ENCODE measurements at regions not wholly inside any gene's neighbourhood (a gene's known extent, or its start where the extent isn't known, plus 50 kb on each side); places are given as distances from the start of the nearest gene placed in this dataset.
"Not testable (repeated sequence)": the region's sequence is repeated elsewhere in the genome, so short reads cannot be mapped to it uniquely, and the experiment has no call there.

DNA sequence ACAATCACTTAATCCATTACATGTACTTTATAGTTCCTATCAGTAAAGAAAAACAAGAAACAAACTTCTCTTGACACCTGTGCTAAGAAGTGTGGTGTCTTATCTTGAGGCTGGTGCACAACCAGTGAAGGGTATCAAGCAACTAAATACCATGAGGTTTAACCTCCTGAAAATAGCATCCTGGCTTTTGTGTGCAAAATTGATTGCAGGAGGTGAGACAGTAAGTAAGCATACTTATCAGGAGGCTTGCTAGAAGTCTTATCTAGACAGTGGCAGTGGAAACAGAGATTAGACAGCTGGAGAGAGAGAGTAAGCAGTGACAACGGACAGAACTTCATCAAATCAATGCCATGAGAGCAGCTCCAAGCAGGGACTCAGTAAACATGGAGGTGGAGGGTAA is 730.3 kb downstream of the DNAH5 start:
- TF ChIP-seq, protein P1, sequence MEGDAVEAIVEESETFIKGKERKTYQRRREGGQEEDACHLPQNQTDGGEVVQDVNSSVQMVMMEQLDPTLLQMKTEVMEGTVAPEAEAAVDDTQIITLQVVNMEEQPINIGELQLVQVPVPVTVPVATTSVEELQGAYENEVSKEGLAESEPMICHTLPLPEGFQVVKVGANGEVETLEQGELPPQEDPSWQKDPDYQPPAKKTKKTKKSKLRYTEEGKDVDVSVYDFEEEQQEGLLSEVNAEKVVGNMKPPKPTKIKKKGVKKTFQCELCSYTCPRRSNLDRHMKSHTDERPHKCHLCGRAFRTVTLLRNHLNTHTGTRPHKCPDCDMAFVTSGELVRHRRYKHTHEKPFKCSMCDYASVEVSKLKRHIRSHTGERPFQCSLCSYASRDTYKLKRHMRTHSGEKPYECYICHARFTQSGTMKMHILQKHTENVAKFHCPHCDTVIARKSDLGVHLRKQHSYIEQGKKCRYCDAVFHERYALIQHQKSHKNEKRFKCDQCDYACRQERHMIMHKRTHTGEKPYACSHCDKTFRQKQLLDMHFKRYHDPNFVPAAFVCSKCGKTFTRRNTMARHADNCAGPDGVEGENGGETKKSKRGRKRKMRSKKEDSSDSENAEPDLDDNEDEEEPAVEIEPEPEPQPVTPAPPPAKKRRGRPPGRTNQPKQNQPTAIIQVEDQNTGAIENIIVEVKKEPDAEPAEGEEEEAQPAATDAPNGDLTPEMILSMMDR (IDR thresholded peaks at IDR 0.05; ENCODE audit: unreplicated experiment in 3 of 3) = no peak
- Mint-ChIP-seq H3K9me3 (no peaks in the 10 kb centered on the region), H3K27me3 (ENCODE audit: low read depth) (no peaks in the 10 kb centered on the region), H3K4me3 (no peak overlapping the region), H3K4me1 (no peaks in the 10 kb centered on the region), H3K36me3 (ENCODE audit: low read depth) (no peaks in the 10 kb centered on the region), H3K27ac (no peak overlapping the region)

DNA sequence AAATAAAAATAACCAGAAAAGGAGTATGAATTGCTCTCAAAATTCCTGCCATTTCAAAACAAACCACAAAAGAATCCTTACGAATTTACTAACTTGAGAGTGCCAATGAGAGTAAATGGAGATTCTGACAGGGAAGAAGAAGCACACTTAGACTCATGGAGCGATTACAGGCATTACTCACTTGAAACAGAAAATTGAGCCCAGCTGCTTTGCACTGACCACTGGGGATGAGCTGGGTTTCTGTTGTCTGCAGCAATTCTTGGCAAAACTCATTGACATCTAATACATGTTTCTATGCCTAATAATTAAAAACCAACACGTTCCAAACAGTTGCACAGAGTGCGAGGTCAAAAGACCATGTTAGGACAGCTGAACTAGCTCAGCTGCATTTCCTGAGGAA is 731.6 kb downstream of the DNAH5 start:
- no peaks in the 10 kb centered on the region for H3K4me1 Mint-ChIP-seq
- TF ChIP-seq, protein P1 (IDR thresholded peaks at IDR 0.05; ENCODE audit: unreplicated experiment in 3 of 3) = no peak
- H3K36me3 Mint-ChIP-seq (ENCODE audit: low read depth) = no peaks in the 10 kb centered on the region
- no peaks in the 10 kb centered on the region for H3K27me3 Mint-ChIP-seq (ENCODE audit: low read depth)
- H3K27ac Mint-ChIP-seq = no peak overlapping the region
- H3K4me3 Mint-ChIP-seq = no peak overlapping the region
- H3K9me3 Mint-ChIP-seq = no peaks in the 10 kb centered on the region

DNA sequence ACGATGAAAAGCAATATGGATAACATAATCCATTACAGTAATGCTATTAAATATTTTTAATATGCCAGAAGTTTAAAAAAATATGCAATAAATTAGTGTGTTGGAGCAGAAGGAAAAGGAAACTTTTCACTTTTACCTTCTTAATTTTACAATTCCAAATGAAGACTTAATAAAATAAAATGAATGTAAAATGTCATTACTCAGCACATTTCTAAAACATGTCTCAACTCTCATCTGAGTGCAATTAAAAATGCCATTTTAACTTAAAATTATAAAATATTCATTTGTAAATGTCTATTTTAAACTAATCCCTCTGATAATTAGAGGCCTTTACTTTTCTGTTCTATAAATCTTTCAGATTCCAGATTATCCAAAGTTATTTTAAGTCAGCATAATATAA is 733.4 kb downstream of the DNAH5 start:
- TF ChIP-seq, protein P1 (IDR thresholded peaks at IDR 0.05; ENCODE audit: unreplicated experiment in 3 of 3) = no peak
- Mint-ChIP-seq H3K27ac (no peak overlapping the region), H3K4me3 (no peak overlapping the region), H3K9me3 (no peaks in the 10 kb centered on the region), H3K27me3 (ENCODE audit: low read depth) (no peaks in the 10 kb centered on the region), H3K36me3 (ENCODE audit: low read depth) (no peaks in the 10 kb centered on the region), H3K4me1 (no peaks in the 10 kb centered on the region)

DNA sequence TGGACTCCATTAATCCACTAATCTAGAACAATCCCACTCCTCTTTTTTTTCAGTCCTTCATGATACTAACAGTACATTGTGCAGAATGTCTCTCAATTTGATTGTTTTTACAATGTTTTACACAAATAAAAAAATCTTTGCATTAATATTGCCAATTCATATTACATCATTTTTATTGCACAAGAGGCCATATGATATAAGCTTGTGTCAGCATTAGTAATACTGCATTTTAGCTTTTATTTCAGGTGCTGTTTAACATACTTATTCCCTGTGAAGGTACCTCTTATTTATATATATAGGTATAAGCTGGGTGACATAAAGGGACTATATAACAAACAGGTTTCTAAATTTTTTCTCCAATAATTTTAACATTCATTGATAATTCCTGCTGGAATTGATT is 737.4 kb downstream of the DNAH5 start:
- no peaks in the 10 kb centered on the region for H3K4me1 Mint-ChIP-seq
- peaks cover 5% of the 10 kb centered on the region for H3K27me3 Mint-ChIP-seq (ENCODE audit: low read depth)
- TF ChIP-seq, protein P1 (IDR thresholded peaks at IDR 0.05; ENCODE audit: unreplicated experiment in 3 of 3) = no peak
- H3K27ac Mint-ChIP-seq = no peak overlapping the region
- peaks cover 7% of the 10 kb centered on the region for H3K9me3 Mint-ChIP-seq
- H3K4me3 Mint-ChIP-seq = no peak overlapping the region
- no peaks in the 10 kb centered on the region for H3K36me3 Mint-ChIP-seq (ENCODE audit: low read depth)

DNA sequence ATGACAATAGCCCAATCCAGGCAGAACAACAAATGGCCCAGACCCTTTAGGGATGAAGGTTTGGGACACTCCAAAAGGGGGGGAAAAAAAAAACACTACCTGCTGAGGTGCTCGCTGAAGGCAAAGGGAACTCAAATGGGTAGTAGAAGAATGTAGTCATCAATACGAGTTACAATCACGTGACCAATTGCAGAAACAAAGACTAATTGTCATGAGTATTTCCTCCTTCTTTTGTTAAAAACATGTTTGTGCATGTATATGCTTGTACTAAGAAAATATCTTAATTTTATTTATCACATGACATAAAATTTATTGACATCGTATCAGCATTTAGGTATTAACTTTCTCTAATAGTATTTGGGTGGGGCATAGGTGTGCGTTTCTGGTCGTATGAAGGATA is 743.5 kb downstream of the DNAH5 start:
- Mint-ChIP-seq H3K4me1 (no peaks in the 10 kb centered on the region), H3K9me3 (peaks cover 11% of the 10 kb centered on the region), H3K27me3 (ENCODE audit: low read depth) (peaks cover 10% of the 10 kb centered on the region), H3K27ac (no peak overlapping the region), H3K36me3 (ENCODE audit: low read depth) (no peaks in the 10 kb centered on the region), H3K4me3 (no peak overlapping the region)
- TF ChIP-seq, protein P1 (IDR thresholded peaks at IDR 0.05; ENCODE audit: unreplicated experiment in 3 of 3) = no peak

DNA sequence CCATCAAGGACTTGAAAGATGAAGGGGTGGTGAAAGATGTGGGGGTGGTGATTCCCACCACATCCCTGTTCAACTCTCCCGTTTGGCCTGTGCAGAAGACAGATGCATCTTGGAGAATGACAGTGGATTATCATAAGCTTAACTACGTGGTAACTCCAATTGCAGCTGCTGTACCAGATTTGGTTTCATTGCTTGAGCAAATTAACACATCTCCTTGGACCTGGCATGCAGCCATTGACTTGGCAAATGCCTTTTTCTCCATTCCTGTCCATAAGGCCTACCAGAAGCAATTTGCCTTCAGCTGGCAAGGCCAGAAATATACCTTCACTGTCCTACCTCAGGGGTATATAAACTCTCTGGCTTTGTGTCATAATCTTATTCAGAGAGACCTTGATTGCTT is 746.3 kb downstream of the DNAH5 start:
- not testable (repeated sequence) for H3K4me3 Mint-ChIP-seq; H3K27ac Mint-ChIP-seq; H3K4me1 Mint-ChIP-seq; H3K9me3 Mint-ChIP-seq; H3K27me3 Mint-ChIP-seq (ENCODE audit: low read depth); H3K36me3 Mint-ChIP-seq (ENCODE audit: low read depth)

DNA sequence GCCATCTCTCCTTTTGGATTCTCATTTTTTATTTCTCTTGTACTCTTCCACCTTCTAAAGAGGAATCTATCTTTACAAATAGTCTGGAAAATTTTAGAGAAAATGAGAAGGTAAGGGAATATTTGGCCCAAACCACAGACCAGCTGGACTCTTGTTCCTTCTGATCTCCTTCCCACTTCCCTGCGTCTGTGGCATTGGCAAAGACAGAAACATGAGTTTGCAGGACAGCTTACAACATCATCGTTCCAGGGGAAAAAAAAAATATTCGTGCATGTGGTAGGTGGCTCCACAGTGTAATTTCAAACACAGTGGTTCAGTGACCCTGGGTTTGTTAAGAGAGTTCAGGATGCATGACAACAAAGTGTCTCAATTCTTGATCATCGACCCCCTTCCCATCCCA is 755.0 kb downstream of the DNAH5 start:
- Mint-ChIP-seq H3K27me3 (ENCODE audit: low read depth) (no peaks in the 10 kb centered on the region), H3K9me3 (no peaks in the 10 kb centered on the region), H3K27ac (no peak overlapping the region), H3K4me3 (no peak overlapping the region), H3K4me1 (peaks cover 16% of the 10 kb centered on the region), H3K36me3 (ENCODE audit: low read depth) (no peaks in the 10 kb centered on the region)
- TF ChIP-seq, protein P1 (IDR thresholded peaks at IDR 0.05; ENCODE audit: unreplicated experiment in 3 of 3) = no peak

All from nephron (organoid).